ENCODE measurements at regions not wholly inside any gene's neighbourhood (a gene's known extent, or its start where the extent isn't known, plus 50 kb on each side); places are given as distances from the start of the nearest gene placed in this dataset.
"Not testable (repeated sequence)": the region's sequence is repeated elsewhere in the genome, so short reads cannot be mapped to it uniquely, and the experiment has no call there.

DNA sequence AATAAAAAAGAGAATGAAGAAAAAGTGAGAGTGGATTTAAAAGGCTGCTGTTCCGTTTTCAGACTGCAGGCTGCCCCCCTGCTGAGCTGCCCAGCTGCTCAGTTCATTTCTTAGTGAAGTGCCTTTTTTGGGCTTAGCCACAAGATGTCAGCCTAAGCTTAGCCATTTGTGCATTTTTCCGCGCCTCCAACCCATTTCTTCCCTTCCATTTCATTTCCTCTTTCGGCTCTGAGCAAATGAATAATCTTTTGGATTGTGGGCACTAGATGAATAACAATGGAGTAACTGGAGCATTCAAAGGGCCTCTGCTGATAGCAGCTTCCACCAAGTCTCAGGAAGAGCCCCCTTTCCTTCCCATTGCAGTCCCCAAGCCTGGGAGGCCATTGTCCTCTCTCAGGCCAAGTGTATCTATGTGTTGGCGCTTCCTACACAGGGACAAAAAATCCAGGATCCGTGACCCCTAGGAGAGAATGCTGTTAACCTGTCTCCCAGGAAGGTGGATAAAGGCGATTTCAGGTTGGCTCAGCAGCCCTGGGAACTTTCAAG lies 83.5 kb upstream of the SPTLC3 start:
- DNase-seq: peak; percentile 87

DNA sequence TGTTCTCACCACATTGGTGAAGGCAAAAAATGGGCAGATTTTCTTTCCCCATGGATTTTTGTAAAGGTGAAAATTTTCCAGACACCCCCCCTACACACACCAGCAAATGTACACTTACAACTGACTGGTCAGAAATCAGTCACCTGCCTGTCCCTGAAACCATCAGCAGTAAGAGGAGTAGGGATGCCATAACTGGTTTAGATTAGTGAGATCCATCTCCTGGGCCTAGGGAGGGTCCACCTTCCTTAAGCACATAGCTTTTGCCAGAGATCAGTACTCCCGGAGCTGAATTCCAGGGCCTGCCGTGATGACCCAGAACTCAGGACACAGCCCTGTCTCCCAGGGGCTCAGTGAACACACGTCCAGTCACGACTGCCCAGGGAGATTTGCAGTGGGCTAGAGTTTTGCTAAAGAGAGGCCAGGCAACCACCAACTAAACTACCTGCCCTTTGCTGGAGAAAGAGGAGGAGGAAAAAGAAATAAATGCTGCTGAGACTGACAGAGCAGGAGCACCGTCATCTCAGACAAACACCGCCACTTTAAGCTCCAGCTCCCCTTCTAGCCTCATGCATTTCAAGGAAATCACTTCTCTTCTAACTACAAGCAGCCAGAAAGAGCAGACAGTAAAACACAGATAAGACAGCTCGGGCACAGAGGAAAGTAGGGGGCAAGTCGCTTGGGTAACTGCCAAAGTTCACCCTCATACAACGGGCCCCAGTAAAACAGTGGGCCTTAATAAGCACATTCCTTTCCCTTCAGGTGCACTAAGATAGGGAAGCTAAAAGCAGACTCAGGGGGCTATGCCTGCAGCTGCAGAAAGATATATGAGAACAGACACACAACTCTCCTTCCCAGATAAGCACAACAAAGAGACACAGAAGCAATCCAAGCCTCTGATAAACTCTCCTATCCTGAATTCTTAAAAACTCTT lies 82.6 kb upstream of the SPTLC3 start:
- no peak for DNase-seq

DNA sequence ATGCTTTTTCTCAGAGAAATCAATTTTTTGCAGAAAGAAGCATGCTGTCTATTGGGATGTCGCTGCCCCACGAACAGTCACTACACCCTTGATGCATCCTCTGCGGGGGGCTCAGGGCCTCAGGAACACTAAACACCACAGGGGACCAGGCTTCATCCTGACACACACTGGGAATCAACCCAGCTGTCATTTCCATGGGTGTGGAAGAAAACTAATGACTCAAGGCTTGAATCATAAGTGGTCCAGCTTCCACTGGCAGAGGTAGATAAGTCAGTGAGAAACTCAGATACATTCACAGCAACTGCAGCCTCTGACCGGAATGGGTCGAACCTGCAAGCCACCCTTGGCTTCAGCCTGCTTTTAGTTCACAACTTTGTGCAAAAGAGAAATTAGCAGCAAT lies 81.3 kb upstream of the SPTLC3 start:
- peak; percentile 50 for DNase-seq

DNA sequence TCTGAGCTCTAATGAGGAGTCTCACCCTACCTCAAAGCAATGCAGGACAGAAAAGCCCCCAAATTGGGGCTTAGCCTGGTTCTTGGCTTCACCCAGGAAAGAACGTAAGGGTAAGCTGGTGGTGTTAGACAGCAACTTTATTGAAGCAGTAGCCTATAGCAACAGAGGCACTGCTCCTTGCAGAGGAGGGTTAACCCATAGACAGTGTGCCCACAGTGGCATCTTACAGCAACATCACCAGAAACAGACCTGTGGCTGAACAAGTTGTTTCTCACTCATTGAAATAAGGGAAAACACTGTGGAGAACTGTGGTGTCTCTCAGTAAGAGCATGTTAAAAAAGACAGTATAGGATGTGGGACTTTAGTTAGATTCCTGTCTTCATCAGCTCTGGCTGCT lies 80.4 kb upstream of the SPTLC3 start:
- DNase-seq: no peak

DNA sequence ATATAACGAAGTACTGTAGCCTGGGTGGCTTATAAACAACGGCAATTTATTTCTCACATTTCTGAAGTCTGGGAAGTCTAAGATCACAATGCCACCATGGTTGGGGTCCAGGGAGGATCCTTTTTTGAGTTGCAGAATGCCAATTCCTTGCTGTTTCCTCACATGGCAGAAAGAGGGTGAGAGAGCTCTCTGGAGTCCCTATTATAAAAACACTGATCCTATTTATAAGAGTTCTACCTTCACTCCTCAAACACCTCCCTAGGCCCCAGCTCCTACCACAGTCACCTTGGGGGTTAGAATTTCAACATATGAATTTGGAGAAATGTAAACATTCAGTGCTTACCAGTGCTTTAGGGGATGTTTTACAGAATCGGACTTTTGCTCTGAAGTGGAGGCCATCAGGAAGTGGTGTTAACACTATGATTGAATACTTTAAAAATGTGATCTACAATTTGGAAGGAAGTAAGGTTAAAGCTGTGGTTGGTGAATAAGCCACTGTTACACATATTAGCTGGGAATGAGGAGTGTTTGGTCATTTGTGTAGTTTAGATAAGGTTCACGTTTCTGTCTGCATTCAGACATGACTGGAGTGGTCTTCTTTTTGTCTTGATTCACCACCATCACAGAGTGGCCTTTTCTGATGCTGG lies 79.9 kb upstream of the SPTLC3 start:
- peak; percentile 94 for DNase-seq

DNA sequence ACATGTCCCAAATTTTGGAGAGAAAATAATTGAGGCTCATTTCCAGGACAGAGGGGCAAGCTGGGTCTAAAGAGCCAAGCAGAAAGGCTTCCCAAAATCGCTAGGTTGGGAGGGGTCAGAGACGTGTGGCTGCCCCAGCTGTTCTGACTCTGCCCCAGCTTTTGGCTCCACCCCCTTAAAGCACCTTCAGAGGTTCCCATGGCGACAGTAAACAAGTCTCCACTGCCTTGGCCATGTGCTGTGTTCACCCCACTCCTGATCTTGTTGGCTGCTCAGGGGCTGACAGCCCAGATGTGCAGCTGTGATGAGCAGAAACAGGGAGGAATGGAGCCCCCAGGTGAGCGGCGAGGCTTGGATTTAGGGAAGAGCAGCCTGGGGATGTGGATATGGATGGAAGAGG lies 72.8 kb upstream of the SPTLC3 start:
- DNase-seq: no peak

DNA sequence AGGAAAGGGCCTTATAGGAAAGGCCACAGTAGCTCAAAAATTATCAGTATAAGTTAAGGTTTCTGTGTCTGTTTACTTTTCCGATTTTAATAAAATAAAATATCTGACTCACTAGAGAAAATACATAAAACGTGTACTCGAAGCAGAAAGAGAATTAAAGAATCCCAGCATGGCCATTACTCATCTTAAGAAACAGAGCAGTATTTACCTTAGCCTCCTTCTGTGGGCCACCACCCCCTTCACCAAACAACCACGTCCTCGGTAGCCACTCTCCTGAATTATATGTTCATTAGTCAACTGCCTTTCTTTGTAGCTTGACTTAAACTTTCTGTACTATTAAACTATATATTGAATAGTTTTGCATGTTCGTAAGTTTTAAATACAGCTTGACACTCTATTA lies 72.2 kb upstream of the SPTLC3 start:
- no peak for DNase-seq

DNA sequence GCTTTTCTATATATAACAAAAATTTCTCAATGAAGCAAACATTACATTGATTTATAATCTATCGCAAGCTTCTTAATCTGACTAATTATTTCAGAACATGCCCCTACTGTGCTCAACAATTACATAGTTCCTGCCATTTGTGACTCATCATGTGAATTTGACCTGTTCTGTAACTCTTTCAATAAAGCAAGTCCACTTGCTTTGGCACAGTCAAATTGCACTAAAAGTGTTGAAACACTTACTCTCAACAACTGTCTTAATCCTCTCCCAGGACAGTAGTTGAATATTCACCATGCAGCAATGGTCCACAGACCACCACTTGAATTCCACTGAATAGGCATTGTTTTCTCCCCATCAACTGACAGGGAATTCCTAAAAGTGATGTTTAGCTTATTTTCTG lies 67.7 kb upstream of the SPTLC3 start:
- DNase-seq: peak; percentile 66

DNA sequence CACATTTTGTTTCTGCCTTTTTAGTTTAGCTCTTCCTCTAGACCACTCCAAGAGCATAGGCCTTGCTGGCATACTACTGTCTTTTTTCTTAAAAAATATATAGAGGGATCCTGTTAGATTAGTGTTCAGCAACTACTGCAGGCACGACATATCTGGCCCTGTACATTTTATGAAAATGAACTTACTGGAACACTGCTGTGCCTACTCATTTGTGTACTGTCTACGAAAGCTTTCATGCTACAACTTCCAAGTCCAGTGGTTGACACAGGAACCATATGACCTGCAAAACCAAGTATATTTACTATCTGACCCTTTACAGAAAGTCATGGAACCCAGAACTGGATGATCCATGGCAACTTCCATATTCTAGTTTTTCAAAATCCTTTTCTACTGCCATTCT lies 66.6 kb upstream of the SPTLC3 start:
- DNase-seq: no peak

DNA sequence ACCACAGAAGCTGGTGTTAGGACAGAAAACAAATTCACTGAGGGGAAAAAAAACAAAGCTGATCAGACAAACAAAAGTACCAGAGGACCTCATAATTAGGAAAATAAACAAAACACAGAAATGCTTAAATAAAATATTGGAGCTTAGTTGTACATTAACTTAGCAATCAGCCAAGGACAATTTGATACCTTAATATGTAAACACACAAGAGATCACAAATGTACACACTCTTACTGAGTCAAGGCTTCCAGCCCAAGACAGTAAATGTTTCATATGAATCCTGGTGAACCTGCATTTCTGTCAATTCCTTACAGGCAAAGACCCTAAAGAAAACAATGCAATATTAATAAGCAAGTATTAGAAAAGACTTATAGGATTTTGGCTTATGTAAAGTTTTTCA lies 62.0 kb upstream of the SPTLC3 start:
- no peak for DNase-seq

DNA sequence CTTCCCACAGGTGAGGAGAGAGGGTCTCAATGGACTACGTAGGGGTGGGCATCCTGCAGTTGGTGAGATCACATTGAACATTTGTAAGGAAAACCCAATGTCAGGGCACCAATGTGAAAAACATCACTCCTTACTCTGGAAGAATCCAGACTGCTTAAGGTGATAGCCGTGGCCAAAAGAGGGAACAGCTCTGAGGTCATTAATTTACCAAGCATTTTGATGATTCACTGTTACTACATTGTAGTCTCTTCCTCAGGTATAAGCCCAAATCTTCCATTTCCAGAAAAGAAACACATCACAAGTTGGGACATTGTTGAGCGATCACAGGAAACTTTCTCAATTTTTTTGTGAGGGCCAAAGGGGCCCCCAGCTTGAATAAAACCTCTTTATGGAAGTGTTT lies 61.1 kb upstream of the SPTLC3 start:
- no peak for DNase-seq

DNA sequence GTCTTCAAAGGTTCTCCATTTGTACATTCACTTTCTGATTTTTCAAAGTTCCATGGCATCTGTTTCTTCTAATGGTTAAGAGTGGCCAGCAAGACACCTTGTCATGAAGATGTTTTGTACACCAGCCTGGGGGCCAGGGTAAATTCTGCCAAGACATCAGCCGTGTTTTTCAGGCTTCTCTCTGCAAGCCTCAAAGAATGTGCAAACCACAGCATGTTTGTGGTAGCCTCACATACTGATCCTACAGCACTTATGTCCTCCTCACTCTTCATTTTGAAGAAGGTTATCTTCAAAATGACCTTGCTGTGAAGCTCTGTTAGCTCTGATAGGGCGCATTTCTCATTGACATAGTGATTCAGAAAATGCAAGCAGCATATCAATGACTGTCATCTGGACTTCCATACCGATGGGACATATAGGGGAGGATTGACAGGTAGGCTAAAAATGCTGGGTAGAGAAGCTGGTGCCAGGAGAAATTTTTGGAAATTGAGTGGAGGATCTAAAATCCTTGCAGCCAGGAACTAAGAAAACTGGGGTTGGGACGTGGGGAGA lies 59.3 kb upstream of the SPTLC3 start:
- DNase-seq: no peak

DNA sequence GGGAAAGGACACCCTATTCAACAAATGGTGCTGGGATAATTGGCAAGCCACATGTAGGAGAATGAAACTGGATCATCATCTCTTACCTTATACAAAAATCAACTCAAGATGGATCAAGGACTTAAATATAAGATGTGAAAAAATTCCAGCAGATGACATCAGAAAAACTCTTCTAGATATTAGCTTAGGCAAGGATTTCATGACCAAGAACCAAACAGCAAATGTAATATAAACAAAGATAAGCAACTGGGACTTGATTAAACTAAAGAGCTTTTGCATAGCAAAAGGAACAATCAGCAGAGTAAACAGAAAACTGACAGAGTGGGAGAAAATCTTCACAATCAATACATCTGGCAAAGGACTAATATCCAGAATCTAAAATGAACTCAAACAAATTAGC lies 54.5 kb upstream of the SPTLC3 start:
- DNase-seq: not testable (repeated sequence)

DNA sequence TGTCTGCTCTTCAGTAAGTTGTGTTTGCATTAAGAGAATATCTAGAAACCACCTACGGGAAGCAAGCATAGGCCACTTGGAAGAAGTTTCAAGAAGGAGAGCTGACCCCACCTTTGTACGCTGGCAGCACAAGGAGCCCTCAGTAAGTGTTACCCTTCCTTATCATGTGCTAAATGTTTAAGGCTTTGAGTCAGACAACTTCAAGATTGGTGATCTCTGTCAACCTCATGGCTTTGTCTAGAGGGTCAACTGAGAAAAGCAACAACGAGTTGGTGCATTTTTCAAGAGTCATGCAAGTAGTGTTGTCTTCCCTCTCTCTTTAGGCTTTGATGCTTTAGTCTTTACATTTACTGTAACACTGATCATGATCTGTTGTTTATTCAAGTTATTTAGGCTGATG lies 53.2 kb upstream of the SPTLC3 start:
- no peak for DNase-seq

DNA sequence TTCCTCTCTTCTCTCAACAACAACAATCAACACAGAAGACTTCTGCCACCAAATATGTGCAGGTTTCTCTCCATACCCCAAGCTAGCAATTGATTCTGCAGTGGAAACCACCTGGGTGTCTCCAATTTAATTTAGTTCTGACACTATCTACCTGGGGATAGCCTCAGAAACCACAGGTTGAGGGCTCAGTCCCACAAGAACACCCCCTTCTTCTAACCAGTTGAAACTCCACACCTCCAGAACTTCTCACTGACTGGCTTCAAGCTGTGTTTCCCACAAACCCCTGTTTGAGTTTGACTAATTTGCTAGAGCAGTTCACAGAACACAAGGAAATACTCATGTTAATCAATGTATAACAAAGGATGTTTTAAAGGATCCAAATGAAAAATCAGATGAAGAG lies 52.5 kb upstream of the SPTLC3 start:
- DNase-seq: no peak

DNA sequence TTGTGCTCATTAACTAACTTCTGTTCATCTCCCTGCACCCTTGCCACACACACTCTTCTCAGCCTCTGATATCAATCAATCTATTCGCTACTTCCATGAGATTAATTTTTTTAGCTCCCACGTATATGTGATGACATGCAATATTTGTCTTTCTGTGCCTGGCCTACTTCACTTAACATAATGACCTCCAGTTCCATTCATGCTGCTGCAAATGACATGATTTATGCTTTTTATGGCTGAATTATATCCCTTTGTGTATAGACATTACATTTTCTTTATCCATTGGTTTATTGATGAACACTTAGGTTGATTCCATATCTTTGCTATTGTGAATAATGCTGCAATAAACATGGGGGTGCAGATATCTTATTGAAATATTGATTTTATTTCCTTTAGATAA lies 50.8 kb upstream of the SPTLC3 start:
- DNase-seq: no peak

All from HCEC 1CT (cell line).